SK-N-SH treated with all-trans-retinoic acid at 6 μM for 48 hours (cell line): ENCODE measurements at regions not wholly inside any gene's neighbourhood (a gene's known extent, or its start where the extent isn't known, plus 50 kb on each side); places are given as distances from the start of the nearest gene placed in this dataset.

Experiments used
- ATAC-seq: fragments of 200-7000 bp; cut with Tn5 transposase; 3 replicates; pipeline ENCODE4 v1.9.1; 2020; ENCODE audit warnings: mild to moderate bottlenecking, moderate library complexity
- ARNTL ChIP-seq: fragments of 450-650 bp; formaldehyde crosslinking; IDR thresholded peaks from 2 replicates; pipeline ENCODE4 v1.5.0; 2020; ENCODE audit warnings: low read depth, mild to moderate bottlenecking, moderate library complexity, borderline replicate concordance
- BACH2 ChIP-seq: fragments of 250-450 bp; sonication (Bioruptor Pico); IDR thresholded peaks from 2 replicates; pipeline ENCODE4 v1.9.0; 2021; ENCODE audit warnings: mild to moderate bottlenecking, borderline replicate concordance
- CSDC2 ChIP-seq: fragments of 250-450 bp; sonication (Bioruptor Pico); IDR thresholded peaks from 2 replicates; pipeline ENCODE4 v1.5.0; 2020; ENCODE audit warnings: mild to moderate bottlenecking, moderate library complexity
- ESRRG ChIP-seq: fragments of 250-450 bp; sonication (Bioruptor Pico); IDR thresholded peaks from 2 replicates; pipeline ENCODE4 v1.6.1; 2021; ENCODE audit warnings: mild to moderate bottlenecking
- ISL1 ChIP-seq: fragments of 250-450 bp; sonication (Bioruptor Pico); IDR thresholded peaks from 2 replicates; pipeline ENCODE4 v2.1.2; 2022; ENCODE audit warnings: mild to moderate bottlenecking, moderate library complexity
- OSR1 ChIP-seq: fragments of 250-450 bp; sonication (Bioruptor Pico); IDR thresholded peaks from 2 replicates; pipeline ENCODE4 v1.8.0; 2022; ENCODE audit warnings: moderate library complexity, mild to moderate bottlenecking, inconsistent platforms
- PPARA ChIP-seq: fragments of 250-450 bp; sonication (Bioruptor Pico); IDR thresholded peaks from 2 replicates; pipeline ENCODE4 v1.5.0; 2020; ENCODE audit warnings: mild to moderate bottlenecking, borderline replicate concordance
- SNAI2 ChIP-seq: fragments of 250-450 bp; sonication (Bioruptor Pico); IDR thresholded peaks from 2 replicates; pipeline ENCODE4 v1.5.0; 2020; ENCODE audit warnings: mild to moderate bottlenecking, moderate library complexity
- TCF4 ChIP-seq: fragments of 250-450 bp; sonication (Bioruptor Pico); IDR thresholded peaks from 2 replicates; pipeline ENCODE4 v1.8.0; 2021; ENCODE audit warnings: mild to moderate bottlenecking, moderate library complexity, borderline replicate concordance
- TOX ChIP-seq: fragments of 250-450 bp; sonication (Bioruptor Pico); IDR thresholded peaks from 2 replicates; pipeline ENCODE4 v1.8.0; 2021; ENCODE audit warnings: mild to moderate bottlenecking, moderate library complexity, borderline replicate concordance
- ZFP3 ChIP-seq: fragments of 250-450 bp; sonication (Bioruptor Pico); IDR thresholded peaks from 2 replicates; pipeline ENCODE4 v1.5.0; 2020; ENCODE audit warnings: mild to moderate bottlenecking, moderate library complexity
- ZFP30 ChIP-seq: fragments of 450-650 bp; formaldehyde crosslinking; IDR thresholded peaks from 2 replicates; pipeline ENCODE4 v1.5.0; 2022; ENCODE audit warnings: mild to moderate bottlenecking, moderate library complexity
- ZNF565 ChIP-seq: fragments of 450-650 bp; formaldehyde crosslinking; conservative IDR thresholded peaks from 2 replicates; pipeline ENCODE4 v1.5.0; 2020; ENCODE audit warnings: low read depth, mild to moderate bottlenecking, moderate library complexity
- ZNF70 ChIP-seq: fragments of 450-650 bp; formaldehyde crosslinking; IDR thresholded peaks from 2 replicates; pipeline ENCODE4 v1.5.0; 2020; ENCODE audit warnings: mild to moderate bottlenecking, moderate library complexity
- TF ChIP-seq, protein P1 (sequence below): fragments of 250-450 bp; sonication (Bioruptor Pico); IDR thresholded peaks from 2 replicates; pipeline ENCODE4 v1.8.0; 2020; ENCODE audit warnings: mild to moderate bottlenecking, moderate library complexity, borderline replicate concordance
- TF ChIP-seq, protein P2 (sequence below): fragments of 250-450 bp; sonication (Bioruptor Pico); IDR thresholded peaks from 2 replicates; pipeline ENCODE4 v1.5.0; 2020; ENCODE audit warnings: mild to moderate bottlenecking, moderate library complexity
- TF ChIP-seq, protein P3 (sequence below): fragments of 250-450 bp; sonication (Bioruptor Pico); IDR thresholded peaks from 2 replicates; pipeline ENCODE4 v1.5.1; 2021; ENCODE audit warnings: mild to moderate bottlenecking, moderate library complexity
- TF ChIP-seq, protein P4 (sequence below): fragments of 250-450 bp; sonication (Bioruptor Pico); IDR thresholded peaks from 2 replicates; pipeline ENCODE4 v1.5.1; 2020; ENCODE audit warnings: low read depth, mild to moderate bottlenecking, moderate library complexity

DNA sequence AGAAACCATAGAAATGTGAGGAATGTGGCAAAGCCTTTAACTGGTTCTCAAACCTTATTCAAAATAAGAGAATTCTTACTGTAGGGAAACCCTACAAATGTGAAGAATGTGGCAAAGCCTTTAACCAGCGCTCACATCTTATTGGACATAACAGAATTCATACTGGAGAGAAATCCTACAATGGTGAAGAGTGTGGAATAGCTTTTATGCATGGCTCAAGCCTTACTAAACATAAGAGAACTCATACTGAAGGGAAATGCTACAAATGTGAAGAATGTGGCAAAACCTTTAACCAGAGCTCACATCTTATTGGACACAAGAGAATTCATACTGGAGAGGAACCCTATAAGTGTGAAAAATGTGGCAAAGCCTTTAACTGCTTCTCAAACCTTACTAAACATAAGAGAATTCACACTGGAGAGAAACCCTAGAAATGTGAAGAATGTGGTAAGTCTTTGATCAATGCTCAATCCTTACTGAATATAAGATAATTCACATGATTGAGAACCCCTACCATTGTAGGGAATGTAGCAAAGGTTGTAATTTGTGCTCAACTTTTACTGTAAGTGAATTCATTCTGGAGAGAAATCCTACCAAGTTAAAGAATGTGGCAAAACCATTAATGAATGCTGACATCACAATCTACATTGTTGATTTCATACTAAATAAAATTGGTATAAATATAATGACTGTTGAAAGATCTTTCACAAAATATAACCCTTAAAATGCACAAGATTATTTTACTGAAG is 142.5 kb upstream of the ZNF479 start:
- ATAC-seq = no peak
- TF ChIP-seq TCF4 (CRISPR knock-in tag) (no peak), PPARA (CRISPR knock-in tag) (no peak), TOX (no peak), ZNF70 (CRISPR knock-in tag) (no peak), BACH2 (CRISPR knock-in tag) (no peak)
- TF ChIP-seq, protein P1, sequence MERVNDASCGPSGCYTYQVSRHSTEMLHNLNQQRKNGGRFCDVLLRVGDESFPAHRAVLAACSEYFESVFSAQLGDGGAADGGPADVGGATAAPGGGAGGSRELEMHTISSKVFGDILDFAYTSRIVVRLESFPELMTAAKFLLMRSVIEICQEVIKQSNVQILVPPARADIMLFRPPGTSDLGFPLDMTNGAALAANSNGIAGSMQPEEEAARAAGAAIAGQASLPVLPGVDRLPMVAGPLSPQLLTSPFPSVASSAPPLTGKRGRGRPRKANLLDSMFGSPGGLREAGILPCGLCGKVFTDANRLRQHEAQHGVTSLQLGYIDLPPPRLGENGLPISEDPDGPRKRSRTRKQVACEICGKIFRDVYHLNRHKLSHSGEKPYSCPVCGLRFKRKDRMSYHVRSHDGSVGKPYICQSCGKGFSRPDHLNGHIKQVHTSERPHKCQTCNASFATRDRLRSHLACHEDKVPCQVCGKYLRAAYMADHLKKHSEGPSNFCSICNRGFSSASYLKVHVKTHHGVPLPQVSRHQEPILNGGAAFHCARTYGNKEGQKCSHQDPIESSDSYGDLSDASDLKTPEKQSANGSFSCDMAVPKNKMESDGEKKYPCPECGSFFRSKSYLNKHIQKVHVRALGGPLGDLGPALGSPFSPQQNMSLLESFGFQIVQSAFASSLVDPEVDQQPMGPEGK (CRISPR knock-in tag) = no peak

DNA sequence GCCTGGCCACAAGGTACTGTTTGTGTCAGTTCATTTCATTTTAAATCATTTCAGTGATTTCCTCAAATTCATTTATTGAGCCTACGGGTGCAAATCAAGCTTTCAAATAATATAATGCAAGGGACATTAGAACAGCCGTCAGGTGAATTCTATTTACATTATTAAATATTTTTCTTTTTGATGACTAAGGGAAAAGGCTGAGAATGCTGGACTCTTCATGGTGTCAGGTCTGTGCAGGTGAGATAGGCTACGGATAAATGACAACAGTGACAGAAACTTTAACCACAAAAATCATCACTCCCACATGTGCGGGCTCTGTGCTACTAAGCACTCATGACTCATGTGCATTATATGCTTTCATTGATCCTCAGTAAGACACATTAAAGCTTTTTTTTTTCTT is 149.2 kb upstream of the ZNF716 start:
- TF ChIP-seq, protein P2, sequence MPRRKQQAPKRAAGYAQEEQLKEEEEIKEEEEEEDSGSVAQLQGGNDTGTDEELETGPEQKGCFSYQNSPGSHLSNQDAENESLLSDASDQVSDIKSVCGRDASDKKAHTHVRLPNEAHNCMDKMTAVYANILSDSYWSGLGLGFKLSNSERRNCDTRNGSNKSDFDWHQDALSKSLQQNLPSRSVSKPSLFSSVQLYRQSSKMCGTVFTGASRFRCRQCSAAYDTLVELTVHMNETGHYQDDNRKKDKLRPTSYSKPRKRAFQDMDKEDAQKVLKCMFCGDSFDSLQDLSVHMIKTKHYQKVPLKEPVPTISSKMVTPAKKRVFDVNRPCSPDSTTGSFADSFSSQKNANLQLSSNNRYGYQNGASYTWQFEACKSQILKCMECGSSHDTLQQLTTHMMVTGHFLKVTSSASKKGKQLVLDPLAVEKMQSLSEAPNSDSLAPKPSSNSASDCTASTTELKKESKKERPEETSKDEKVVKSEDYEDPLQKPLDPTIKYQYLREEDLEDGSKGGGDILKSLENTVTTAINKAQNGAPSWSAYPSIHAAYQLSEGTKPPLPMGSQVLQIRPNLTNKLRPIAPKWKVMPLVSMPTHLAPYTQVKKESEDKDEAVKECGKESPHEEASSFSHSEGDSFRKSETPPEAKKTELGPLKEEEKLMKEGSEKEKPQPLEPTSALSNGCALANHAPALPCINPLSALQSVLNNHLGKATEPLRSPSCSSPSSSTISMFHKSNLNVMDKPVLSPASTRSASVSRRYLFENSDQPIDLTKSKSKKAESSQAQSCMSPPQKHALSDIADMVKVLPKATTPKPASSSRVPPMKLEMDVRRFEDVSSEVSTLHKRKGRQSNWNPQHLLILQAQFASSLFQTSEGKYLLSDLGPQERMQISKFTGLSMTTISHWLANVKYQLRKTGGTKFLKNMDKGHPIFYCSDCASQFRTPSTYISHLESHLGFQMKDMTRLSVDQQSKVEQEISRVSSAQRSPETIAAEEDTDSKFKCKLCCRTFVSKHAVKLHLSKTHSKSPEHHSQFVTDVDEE = no peak
- TF ChIP-seq, protein P1 (CRISPR knock-in tag) = no peak
- TF ChIP-seq TCF4 (CRISPR knock-in tag) = no peak
- no peak for TF ChIP-seq ZNF565
- no peak for TF ChIP-seq ZFP3 (CRISPR knock-in tag)
- no peak for TF ChIP-seq OSR1 (CRISPR knock-in tag)
- TF ChIP-seq, protein P3, sequence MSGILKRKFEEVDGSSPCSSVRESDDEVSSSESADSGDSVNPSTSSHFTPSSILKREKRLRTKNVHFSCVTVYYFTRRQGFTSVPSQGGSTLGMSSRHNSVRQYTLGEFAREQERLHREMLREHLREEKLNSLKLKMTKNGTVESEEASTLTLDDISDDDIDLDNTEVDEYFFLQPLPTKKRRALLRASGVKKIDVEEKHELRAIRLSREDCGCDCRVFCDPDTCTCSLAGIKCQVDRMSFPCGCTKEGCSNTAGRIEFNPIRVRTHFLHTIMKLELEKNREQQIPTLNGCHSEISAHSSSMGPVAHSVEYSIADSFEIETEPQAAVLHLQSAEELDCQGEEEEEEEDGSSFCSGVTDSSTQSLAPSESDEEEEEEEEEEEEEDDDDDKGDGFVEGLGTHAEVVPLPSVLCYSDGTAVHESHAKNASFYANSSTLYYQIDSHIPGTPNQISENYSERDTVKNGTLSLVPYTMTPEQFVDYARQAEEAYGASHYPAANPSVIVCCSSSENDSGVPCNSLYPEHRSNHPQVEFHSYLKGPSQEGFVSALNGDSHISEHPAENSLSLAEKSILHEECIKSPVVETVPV = no peak
- no peak for TF ChIP-seq PPARA (CRISPR knock-in tag)
- no peak for TF ChIP-seq TOX
- no peak for ATAC-seq

DNA sequence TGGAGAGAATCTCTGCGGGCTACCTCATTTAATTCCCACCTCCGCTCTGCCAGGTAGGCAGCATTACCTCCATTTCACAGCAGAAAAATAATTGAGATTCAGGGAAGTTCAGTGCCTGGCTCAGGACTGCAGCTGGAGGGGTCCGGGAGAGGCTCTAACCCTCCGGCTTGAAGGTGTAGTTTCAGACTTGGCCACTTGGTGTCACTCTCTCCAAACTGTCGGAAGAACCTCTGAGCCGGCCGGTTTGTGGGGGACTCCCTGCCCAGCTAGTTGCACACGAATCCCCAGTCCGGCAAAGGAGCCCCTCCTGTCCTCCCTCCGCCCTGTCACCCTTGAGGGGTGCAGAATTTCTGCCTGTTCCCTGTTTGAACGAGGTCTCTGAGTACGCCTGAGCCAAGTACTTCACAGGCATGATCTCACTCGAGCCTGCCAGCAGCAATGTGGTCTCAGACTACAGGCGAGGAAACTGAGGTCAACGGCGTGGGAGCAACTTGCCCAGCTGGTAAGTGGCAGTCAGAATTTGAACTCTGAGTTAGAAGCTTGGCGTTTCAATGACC is 144.7 kb upstream of the ZNF716 start:
- TF ChIP-seq, protein P4, sequence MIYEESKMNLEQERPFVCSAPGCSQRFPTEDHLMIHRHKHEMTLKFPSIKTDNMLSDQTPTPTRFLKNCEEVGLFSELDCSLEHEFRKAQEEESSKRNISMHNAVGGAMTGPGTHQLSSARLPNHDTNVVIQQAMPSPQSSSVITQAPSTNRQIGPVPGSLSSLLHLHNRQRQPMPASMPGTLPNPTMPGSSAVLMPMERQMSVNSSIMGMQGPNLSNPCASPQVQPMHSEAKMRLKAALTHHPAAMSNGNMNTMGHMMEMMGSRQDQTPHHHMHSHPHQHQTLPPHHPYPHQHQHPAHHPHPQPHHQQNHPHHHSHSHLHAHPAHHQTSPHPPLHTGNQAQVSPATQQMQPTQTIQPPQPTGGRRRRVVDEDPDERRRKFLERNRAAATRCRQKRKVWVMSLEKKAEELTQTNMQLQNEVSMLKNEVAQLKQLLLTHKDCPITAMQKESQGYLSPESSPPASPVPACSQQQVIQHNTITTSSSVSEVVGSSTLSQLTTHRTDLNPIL = no peak
- TF ChIP-seq TOX = no peak
- no peak for TF ChIP-seq BACH2 (CRISPR knock-in tag)
- TF ChIP-seq, protein P3 = no peak
- no peak for TF ChIP-seq PPARA (CRISPR knock-in tag)
- no peak for TF ChIP-seq ZFP30 (CRISPR knock-in tag)
- no peak for TF ChIP-seq ARNTL
- no peak for TF ChIP-seq CSDC2 (CRISPR knock-in tag)
- TF ChIP-seq, protein P1 (CRISPR knock-in tag) = no peak
- TF ChIP-seq OSR1 (CRISPR knock-in tag) = no peak
- TF ChIP-seq ZNF70 (CRISPR knock-in tag) = no peak
- TF ChIP-seq ISL1 (CRISPR knock-in tag) = no peak
- no peak for TF ChIP-seq ESRRG (CRISPR knock-in tag)
- no peak for TF ChIP-seq SNAI2 (CRISPR knock-in tag)
- ATAC-seq = peak; percentile 44; the same call in 1 of the 3 replicates
